Right ventricle myocardium superior (tissue), 1 donor: ENCODE measurements at regions not wholly inside any gene's neighbourhood (a gene's known extent, or its start where the extent isn't known, plus 50 kb on each side); places are given as distances from the start of the nearest gene placed in this dataset.
"Not testable (repeated sequence)": the region's sequence is repeated elsewhere in the genome, so short reads cannot be mapped to it uniquely, and the experiment has no call there.

Experiments used
- ATAC-seq: fragments of 200-7000 bp; cut with Tn5 transposase; one replicate; pipeline ENCODE4 v1.9.1; 2020; ENCODE audit warnings: mild to moderate bottlenecking; ENCODE audit not compliant: poor library complexity
- DNase-seq: peaks from one replicate; pipeline ENCODE4 v3.0.0-alpha.2; 2020
- intact Hi-C: fragments of 100-400 bp; cut with DNase I; formaldehyde crosslinking; loops from one replicate; pipeline ENCODE4 v1.11.2; 2022
- donor health status: DM: no; HTN: yes; CAD: no; lungs with severe emphysema.

GRCh38 chr1:148432318-148432717 is 50.8 kb downstream of the PPIAL4G start:
- ATAC-seq, intact Hi-C loops, DNase-seq: not testable (repeated sequence)

DNA sequence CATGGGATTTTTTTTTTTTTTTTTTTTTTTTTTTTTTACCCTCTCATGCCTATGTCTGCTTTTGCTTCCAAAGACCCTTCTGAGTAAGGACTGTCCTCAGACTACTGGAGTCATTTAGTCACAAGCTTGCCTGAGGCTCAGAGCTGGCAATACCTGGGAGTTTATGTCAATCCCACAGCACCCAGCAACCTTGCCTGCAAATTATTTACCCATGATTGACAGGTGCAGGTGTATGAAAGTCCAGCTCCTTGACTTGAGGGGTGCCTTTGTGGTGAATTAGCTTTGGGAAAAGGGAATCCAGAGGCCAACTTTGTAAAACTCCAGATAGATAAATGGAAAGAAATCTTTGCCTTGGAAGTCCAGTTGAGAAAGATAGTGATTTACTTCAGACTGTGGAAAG is 53.2 kb downstream of the PPIAL4G start:
- DNase-seq, ATAC-seq, intact Hi-C loops: not testable (repeated sequence)

DNA sequence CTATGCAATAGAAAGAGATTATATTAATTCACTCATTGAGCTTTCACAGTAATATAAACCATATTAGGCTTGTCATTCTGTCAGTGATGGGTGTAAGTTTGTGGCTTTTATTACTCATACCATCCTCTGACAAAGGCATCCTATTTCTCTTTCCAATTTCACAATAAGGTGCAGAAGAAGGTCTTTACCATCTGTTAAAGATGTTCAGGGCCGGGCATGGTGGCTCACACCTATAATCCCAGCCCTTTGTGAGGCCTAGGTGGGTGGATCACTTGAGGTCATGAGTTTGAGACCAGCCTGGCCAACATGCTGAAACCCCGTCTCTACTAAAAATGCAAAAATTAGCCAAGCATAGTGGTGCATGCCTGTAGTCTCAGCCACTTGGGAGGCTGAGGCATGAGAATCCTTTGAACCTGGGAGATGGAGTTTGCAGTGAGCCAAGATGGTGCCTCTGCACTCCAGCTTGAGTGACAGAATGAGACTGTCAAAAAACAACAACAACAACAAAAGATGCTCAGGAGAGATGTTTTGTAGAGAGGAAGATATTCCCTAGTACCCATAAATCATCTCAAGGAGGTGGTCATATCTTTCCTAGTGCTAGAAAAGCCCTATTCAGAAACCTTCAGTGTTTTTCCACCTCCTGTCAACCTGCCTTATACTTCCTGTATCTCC is 56.0 kb downstream of the PPIAL4G start:
- intact Hi-C loops, DNase-seq, ATAC-seq: not testable (repeated sequence)

- DNase-seq, ATAC-seq, intact Hi-C loops: not testable (repeated sequence)
Observed at GRCh38 chr1:148426385-148426784, 56.7 kb downstream of the PPIAL4G start.

- DNase-seq, intact Hi-C loops: not testable (repeated sequence)
- peak; percentile 34 for ATAC-seq
Observed at GRCh38 chr1:148424143-148425003, 58.7 kb downstream of the PPIAL4G start.

DNA sequence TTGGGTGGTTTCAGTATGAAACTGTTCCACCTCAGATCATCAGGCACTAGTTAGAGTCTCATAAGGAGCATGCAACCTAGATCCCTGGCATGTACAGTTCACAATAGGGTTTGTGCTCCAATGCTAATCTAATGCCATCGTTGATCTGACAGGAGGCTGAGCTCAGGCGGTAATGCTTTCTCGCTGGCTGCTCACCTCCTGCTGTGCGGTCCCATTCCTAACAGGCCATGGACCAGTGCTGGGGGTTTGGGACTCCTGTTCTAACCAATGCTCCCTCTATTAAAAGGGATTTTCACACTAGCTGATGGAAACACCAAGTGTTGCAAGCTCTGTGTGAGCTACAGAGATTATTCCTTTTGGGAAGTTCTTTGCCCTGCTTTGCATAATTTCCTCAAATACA is 60.2 kb downstream of the PPIAL4G start:
- DNase-seq, intact Hi-C loops, ATAC-seq: not testable (repeated sequence)

GRCh38 chr1:148417241-148417640 is 65.9 kb downstream of the PPIAL4G start:
- intact Hi-C loops, DNase-seq, ATAC-seq: not testable (repeated sequence)

- ATAC-seq, intact Hi-C loops, DNase-seq: not testable (repeated sequence)
Observed at GRCh38 chr1:148413385-148413784, 69.7 kb downstream of the PPIAL4G start.

DNA sequence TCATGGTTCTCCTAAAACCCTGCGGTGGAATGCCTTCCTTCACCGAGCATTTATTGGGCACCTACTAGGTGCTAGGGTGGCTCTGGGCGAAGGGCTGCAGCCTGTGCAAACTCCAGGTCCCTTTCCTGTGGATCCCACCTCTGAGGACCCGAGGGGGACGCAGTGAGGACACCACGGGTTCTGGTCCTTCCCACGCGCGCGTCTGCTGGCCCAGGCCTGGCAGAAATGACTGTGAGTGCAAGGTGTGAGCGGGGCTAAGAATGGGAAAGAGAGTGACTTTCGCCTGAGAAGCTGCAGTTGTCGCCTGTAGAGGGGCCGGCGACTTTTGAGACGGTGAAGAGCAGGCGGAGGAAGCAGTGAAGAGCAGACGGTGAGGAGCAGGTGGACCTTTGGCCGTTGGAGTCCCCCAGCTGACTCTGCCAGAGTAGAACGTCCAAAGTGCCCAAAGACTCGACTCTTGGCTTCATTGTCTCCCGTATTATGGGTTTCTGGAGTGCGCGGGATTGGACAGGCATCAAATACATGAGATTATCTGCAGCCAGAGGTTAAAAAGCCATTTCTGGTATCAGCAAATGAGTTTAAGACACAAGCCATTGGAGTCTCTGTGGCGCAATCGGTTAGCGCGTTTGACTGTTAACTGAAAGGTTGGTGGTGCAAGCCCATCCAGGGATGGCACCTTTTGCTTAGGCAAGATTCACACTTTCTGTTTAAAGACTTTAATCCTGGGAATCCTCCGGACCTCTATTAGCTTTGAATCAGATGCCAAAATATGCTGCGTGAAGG is 78.1 kb downstream of the PPIAL4G start:
- DNase-seq, ATAC-seq, intact Hi-C loops: not testable (repeated sequence)

GRCh38 chr1:148403925-148404324 is 79.2 kb downstream of the PPIAL4G start:
- DNase-seq, ATAC-seq, intact Hi-C loops: not testable (repeated sequence)

GRCh38 chr1:148403085-148403456 is 80.0 kb downstream of the PPIAL4G start:
- DNase-seq, intact Hi-C loops, ATAC-seq: not testable (repeated sequence)

GRCh38 chr1:148402152-148403084 is 80.7 kb downstream of the PPIAL4G start:
- DNase-seq, result peak; percentile 89
- peak; percentile 98 for ATAC-seq
- intact Hi-C loops, result not testable (repeated sequence)

DNA sequence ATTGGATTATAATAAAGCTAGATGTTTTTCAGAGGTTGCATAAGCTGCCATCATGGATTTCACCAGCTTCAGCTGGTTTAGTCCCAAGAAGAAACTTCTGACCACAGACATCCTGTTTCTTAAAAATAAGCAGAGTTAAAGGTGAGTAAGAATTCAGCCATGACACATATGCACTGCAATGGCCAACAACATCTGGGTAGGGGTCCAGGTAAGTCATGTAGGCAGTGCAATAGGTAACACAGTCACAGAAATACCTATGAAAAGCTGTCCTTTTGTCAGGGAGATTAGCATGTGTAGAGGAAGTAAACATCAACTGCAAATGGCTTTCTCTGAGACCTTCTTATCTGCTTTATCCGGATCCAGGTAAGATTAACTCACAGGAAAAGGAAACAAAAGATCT is 85.6 kb downstream of the PPIAL4G start:
- DNase-seq, intact Hi-C loops, ATAC-seq: not testable (repeated sequence)

GRCh38 chr1:148392505-148392904 is 90.6 kb downstream of the PPIAL4G start:
- DNase-seq, intact Hi-C loops, ATAC-seq: not testable (repeated sequence)

GRCh38 chr1:148391323-148391722 is 91.8 kb downstream of the PPIAL4G start:
- ATAC-seq, intact Hi-C loops, DNase-seq: not testable (repeated sequence)

DNA sequence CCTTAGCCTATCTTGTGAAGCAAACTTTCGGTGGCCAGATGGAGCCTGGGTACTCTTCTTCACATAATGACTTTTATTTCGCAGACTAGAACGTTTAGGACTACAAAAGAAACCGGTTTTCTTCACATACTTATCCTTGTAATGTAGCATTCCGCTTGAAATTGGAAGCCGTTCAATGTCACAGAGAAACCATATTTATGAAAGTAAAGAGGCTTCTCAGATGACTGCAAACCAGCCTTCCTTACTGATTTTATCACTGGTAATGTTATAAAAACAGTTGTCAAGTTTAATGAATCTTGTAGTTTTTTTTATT is 94.1 kb downstream of the PPIAL4G start:
- ATAC-seq, result no peak
- intact Hi-C loops, result no loop called here
- DNase-seq, result no peak

GRCh38 chr1:148388260-148389026 is 94.7 kb downstream of the PPIAL4G start:
- ATAC-seq, result peak; percentile 98

More at GRCh38 chr1:148388260-148389026, 94.7 kb downstream of the PPIAL4G start:
- intact Hi-C loops, result no loop called here
- DNase-seq, result peak; percentile 92
